A549 (cell line): ENCODE measurements at regions not wholly inside any gene's neighbourhood (a gene's known extent, or its start where the extent isn't known, plus 50 kb on each side); places are given as distances from the start of the nearest gene placed in this dataset.

Experiments used
- CHD2 ChIP-seq: fragments of 150-350 bp; IDR thresholded peaks from 2 replicates; pipeline ENCODE4 v1.6.1; 2014; ENCODE audit warnings: low read length; ENCODE audit not compliant: partially characterized antibody
- RCOR1 ChIP-seq: fragments of 150-350 bp; IDR thresholded peaks from 2 replicates; pipeline ENCODE4 v1.6.1; 2014; ENCODE audit warnings: antibody characterized with exemption, low read length, low read depth
- ZSCAN20 ChIP-seq: fragments of 250-450 bp; sonication (Bioruptor Pico); IDR thresholded peaks from 2 replicates; pipeline ENCODE4 v1.8.0; 2022; ENCODE audit warnings: mild to moderate bottlenecking, moderate library complexity
- TF ChIP-seq, protein P1 (sequence below): IDR thresholded peaks from 2 replicates; pipeline ENCODE4 v1.6.1; 2012
- TF ChIP-seq, protein P2 (sequence below): fragments of >200 bp; sonication (Bioruptor Twin); formaldehyde crosslinking; IDR thresholded peaks from 3 replicates; pipeline ENCODE4 v1.5.1; 2016
- TF ChIP-seq, protein P3 (sequence below): fragments of 150-350 bp; IDR thresholded peaks from 2 replicates; pipeline ENCODE4 v1.6.1; 2014; ENCODE audit warnings: low read depth, mild to moderate bottlenecking, low read length

DNA sequence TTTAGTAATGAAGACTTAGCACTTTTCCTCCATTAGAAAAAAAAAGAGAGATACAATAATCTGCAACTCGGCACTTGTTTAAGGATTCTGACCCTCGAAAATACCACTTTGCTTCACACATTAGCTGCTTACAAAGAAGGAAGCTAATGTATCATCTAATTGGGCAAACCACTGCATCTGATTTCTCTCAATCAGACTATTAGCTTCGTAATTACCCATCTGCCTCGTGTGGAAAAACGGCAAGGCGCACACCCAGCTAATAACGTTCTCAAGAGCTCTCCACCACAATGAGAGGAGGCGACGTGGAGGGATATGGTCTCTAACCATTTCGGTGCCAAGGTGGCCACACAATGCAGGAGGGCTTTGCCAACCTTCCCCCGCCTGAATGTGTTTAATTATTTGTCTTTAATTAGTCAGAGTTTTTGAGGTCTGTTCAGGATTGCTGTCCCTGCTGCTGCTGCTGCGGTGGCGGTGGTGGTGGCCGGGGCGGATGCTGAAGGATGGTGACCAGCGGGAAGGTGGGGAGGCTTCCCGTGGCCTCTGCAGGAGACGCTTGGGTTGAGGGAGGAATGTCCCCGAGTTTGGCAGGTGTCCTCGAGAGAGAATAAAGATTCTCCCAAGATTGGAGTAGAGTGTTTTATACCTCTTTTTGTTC, 374.5 kb downstream of the RPS6KC1 start:
- TF ChIP-seq, protein P1, sequence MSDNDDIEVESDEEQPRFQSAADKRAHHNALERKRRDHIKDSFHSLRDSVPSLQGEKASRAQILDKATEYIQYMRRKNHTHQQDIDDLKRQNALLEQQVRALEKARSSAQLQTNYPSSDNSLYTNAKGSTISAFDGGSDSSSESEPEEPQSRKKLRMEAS = no peak
- TF ChIP-seq, protein P2, sequence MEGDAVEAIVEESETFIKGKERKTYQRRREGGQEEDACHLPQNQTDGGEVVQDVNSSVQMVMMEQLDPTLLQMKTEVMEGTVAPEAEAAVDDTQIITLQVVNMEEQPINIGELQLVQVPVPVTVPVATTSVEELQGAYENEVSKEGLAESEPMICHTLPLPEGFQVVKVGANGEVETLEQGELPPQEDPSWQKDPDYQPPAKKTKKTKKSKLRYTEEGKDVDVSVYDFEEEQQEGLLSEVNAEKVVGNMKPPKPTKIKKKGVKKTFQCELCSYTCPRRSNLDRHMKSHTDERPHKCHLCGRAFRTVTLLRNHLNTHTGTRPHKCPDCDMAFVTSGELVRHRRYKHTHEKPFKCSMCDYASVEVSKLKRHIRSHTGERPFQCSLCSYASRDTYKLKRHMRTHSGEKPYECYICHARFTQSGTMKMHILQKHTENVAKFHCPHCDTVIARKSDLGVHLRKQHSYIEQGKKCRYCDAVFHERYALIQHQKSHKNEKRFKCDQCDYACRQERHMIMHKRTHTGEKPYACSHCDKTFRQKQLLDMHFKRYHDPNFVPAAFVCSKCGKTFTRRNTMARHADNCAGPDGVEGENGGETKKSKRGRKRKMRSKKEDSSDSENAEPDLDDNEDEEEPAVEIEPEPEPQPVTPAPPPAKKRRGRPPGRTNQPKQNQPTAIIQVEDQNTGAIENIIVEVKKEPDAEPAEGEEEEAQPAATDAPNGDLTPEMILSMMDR = no peak
- TF ChIP-seq ZSCAN20 (CRISPR knock-in tag) (no peak), CHD2 (no peak), RCOR1 (no peak)
- TF ChIP-seq, protein P3, sequence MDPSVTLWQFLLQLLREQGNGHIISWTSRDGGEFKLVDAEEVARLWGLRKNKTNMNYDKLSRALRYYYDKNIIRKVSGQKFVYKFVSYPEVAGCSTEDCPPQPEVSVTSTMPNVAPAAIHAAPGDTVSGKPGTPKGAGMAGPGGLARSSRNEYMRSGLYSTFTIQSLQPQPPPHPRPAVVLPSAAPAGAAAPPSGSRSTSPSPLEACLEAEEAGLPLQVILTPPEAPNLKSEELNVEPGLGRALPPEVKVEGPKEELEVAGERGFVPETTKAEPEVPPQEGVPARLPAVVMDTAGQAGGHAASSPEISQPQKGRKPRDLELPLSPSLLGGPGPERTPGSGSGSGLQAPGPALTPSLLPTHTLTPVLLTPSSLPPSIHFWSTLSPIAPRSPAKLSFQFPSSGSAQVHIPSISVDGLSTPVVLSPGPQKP = no peak
